ENCODE measurements at regions not wholly inside any gene's neighbourhood (a gene's known extent, or its start where the extent isn't known, plus 50 kb on each side); places are given as distances from the start of the nearest gene placed in this dataset.

- Histone ChIP-seq H3K9me3 (no peaks in the 10 kb centered on the region), H3K36me3 (no peaks in the 10 kb centered on the region), H3K4me1 (no peaks in the 10 kb centered on the region), H3K4me3 (no peak overlapping the region), H3K27ac (no peak overlapping the region), H3K27me3 (no peaks in the 10 kb centered on the region)
- no peak for TF ChIP-seq CTCF (IDR thresholded peaks at IDR 0.05)
- TF ChIP-seq EP300 (IDR thresholded peaks at IDR 0.05): no peak
- TF ChIP-seq POLR2A (IDR thresholded peaks at IDR 0.05): no peak
- DNase-seq (ENCODE audit: low spot score in 2 of 2): no peak
- 83 to 88% methylated on average over 3 of the region's 3 CpGs for WGBS, 2 donors
These were observed 75.8 kb upstream of the PIK3C3 start for GRCh38 chr18:41879256-41879655.

- WGBS, 2 donors: 74 to 81% methylated on average over 3 of the region's 3 CpGs
- no peak overlapping the region for H3K4me3 ChIP-seq
- H3K4me1 ChIP-seq: no peaks in the 10 kb centered on the region
- H3K27ac ChIP-seq: no peak overlapping the region
- no peaks in the 10 kb centered on the region for H3K36me3 ChIP-seq
- TF ChIP-seq CTCF (IDR thresholded peaks at IDR 0.05): no peak
- TF ChIP-seq EP300 (IDR thresholded peaks at IDR 0.05): no peak
- TF ChIP-seq POLR2A (IDR thresholded peaks at IDR 0.05): no peak
- no peak for DNase-seq (ENCODE audit: low spot score in 2 of 2)
- H3K9me3 ChIP-seq: no peaks in the 10 kb centered on the region
- no peaks in the 10 kb centered on the region for H3K27me3 ChIP-seq
These were observed 79.8 kb upstream of the PIK3C3 start for GRCh38 chr18:41875094-41875780.

GRCh38 chr18:41873730-41874129 is 81.3 kb upstream of the PIK3C3 start:
- Histone ChIP-seq H3K27ac (no peak overlapping the region), H3K9me3 (no peaks in the 10 kb centered on the region), H3K27me3 (no peaks in the 10 kb centered on the region), H3K4me3 (no peak overlapping the region), H3K4me1 (no peaks in the 10 kb centered on the region), H3K36me3 (no peaks in the 10 kb centered on the region)
- TF ChIP-seq CTCF (IDR thresholded peaks at IDR 0.05) (no peak), EP300 (IDR thresholded peaks at IDR 0.05) (no peak), POLR2A (IDR thresholded peaks at IDR 0.05) (no peak)
- DNase-seq (ENCODE audit: low spot score in 2 of 2): no peak

- Histone ChIP-seq H3K36me3 (no peaks in the 10 kb centered on the region), H3K4me3 (no peak overlapping the region), H3K9me3 (no peaks in the 10 kb centered on the region), H3K27me3 (no peaks in the 10 kb centered on the region), H3K4me1 (no peaks in the 10 kb centered on the region), H3K27ac (no peak overlapping the region)
- TF ChIP-seq EP300 (IDR thresholded peaks at IDR 0.05): no peak
- DNase-seq (ENCODE audit: low spot score in 2 of 2): no peak
These were observed 82.8 kb upstream of the PIK3C3 start for GRCh38 chr18:41872206-41872605.

- Histone ChIP-seq H3K4me3 (no peak overlapping the region), H3K36me3 (no peaks in the 10 kb centered on the region), H3K4me1 (no peaks in the 10 kb centered on the region), H3K27ac (no peak overlapping the region), H3K27me3 (no peaks in the 10 kb centered on the region), H3K9me3 (no peaks in the 10 kb centered on the region)
- TF ChIP-seq EP300 (IDR thresholded peaks at IDR 0.05) (no peak), POLR2A (IDR thresholded peaks at IDR 0.05) (no peak), CTCF (IDR thresholded peaks at IDR 0.05) (no peak)
- DNase-seq (ENCODE audit: low spot score in 2 of 2): no peak
- 83 to 84% methylated on average over 7 of the region's 7 CpGs for WGBS, 2 donors
These were observed 83.6 kb upstream of the PIK3C3 start for GRCh38 chr18:41871229-41872000.
